ENCODE measurements at regions not wholly inside any gene's neighbourhood (a gene's known extent, or its start where the extent isn't known, plus 50 kb on each side); places are given as distances from the start of the nearest gene placed in this dataset.
"Not testable (repeated sequence)": the region's sequence is repeated elsewhere in the genome, so short reads cannot be mapped to it uniquely, and the experiment has no call there.

DNA sequence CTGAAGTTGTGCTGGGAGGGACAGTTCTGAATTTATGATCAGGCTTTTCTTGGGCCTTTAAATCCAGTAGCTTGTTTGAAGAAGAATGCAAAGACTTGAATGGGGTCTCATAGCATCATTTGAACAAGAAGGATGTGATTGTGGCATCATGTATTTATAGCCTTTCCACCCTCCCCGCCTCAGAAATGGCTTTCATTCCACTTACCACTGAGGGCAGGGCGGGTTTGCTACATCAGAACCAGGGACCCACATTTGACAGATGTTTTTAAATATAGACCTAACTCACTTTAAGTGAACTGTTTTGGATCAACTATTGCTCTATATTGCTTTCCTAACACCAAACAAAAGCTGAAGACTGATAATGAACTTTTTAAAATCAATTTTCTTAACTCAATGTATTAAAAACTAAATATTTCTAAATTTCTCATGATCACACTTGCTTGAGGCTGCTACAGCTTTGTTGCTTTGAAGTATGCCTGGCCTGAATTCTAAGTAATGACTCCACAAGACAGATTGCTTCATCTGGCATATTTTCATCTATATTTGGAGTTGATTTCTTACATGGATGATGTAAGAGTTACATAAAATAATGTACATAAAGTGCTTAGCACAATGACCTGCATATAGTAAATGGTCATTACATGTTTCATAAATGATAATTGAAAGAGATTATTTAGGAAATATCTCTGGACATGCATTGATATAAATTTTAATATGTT is 1552.9 kb upstream of the SLC39A10 start:
- DNase-seq = no peak

DNA sequence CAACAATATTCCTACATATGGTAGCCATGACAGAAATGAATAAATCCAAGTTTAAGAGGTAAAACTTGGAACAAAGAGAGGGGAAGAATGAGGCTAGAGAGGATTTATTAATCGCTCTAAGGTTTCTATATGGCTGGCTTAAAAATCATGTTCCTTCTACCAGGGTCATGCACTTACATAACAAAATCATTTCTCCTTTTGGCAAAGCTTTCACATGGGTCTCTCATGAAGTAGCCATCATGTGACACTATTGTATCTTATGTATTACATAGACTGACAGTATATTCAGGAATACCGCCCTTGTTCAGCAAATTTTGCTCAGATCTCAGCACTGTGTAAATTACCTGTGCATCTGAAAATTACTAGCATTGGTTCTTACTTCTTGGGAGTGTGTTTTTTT is 1554.5 kb upstream of the SLC39A10 start:
- DNase-seq = no peak

DNA sequence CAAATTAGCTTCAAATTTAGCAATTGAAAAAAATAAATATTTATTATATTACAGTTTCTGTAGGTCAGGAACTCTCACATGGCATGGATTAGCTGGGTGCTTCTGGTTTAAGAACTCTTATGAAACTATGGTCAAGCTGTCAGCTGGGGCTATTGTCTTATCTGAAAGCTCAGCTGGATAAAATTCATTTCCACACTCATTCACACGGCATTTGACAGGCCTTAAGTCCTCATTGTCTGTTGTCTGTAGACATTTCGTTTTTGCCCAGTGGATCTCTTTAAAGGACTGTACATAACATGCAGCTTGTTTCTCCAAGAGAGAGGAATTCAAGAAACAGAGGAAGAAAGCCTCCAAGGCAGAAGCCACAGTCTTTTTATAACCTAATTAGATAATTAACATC is 1556.8 kb upstream of the SLC39A10 start:
- no peak for DNase-seq

DNA sequence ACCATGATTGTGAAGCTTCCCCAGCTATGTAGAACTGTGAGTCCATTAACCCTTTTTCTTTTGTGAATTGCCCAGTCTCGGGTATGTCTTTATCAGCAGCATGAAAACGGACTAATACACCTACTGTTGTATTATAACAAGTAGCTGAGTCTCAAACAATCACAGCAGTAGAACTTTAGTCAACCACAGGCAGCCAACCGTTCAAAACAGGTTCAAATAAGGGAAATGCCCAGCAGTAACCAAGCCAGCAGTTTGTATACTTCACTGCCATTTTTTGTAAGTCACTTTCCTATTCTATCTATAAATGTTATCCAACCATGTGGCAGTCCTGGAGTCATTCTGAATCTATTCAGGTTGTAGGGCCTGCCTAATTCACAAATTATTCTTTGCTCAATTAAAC is 1560.6 kb upstream of the SLC39A10 start:
- DNase-seq = no peak

DNA sequence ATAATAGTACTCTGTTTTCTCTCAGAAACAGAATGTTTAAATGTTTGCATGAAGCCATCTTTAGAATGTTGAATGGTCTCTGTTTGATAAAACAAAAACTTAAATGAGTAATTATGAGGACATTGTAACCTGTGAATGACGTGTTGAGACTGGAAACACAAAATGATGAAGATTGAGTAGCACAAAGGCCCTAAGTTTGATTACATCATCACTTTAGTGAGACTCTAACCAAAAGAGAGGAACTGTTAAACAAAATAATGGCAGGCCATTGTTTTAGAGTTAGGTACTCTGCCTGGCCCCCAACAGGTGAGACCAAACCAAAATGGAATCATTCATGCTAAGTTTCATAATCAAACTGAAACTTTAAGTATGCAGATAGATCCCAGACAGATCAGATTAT is 1561.7 kb upstream of the SLC39A10 start:
- no peak for DNase-seq

DNA sequence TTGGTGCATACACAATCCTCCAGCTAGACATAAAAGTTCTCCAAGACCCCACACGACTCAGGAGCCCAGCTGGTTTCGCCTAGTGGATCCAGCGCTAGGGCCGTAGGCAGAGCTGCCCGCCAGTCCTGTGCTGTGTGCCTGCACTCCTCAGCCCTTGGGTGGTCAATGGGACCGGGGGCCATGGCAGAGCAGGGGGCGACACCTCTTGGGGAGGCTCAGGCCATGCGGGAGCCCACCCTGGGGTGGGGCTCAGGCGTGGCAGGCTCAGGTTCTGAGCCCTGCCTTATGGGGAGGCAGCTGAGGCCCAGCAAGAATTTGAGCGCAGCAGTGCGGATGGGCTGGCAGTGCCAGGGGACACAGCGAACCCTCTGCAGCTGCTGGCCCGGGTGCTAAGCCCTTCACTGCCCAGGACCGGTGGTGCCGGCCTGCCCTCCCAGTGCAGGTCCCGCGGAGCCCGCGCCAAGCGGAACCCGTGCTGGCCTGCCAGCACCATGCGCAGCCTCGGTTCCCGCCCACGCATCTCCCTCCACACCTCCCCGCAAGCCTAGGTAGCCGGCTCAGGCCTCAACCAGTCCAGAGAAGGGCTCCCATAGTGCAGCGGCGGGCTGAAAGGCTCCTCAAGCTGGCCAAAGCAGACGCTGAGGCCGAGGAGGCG is 1566.6 kb upstream of the SLC39A10 start:
- no peak for DNase-seq

DNA sequence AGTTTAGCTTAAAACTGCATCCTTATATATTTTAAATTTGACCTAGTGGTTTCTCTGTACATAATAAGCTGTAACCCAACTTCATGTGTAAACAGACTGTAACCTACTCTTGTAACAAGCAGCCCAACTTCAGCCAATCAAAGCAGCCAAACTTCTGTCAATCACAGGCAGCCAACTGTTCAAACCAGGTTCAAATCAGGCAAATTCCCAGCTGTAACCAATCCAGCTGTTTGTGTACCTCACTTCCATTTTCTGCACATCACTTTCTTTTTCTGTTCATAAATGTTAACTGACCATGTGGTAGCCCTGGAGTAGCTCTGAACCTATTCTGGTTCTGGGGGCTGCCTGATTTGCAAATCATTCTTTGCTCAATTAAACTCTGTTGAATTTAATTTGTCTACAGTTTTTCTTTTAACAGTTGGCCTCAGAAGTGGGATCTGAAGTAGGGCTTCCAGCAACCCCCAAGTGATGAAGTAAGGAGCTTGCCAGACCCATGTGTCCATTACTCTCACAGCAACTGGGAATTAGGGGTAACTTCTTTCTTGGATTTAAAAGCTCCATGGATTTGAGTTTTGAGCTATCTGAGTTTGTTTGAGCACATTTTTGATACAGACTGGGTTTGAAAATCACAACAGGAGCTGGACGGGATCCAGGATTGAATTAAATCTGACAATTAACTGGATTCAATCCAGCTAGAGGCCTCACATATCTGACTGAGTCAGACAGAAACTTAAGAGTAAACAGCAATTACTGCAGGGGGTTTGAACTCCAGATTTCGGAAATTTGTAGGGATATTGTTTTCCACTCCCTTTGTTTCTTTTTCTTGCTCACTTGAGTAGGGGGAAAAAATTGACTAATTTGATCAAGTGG is 1569.7 kb upstream of the SLC39A10 start:
- DNase-seq = peak in 2 of 3 donors; percentile 16 to 57

DNA sequence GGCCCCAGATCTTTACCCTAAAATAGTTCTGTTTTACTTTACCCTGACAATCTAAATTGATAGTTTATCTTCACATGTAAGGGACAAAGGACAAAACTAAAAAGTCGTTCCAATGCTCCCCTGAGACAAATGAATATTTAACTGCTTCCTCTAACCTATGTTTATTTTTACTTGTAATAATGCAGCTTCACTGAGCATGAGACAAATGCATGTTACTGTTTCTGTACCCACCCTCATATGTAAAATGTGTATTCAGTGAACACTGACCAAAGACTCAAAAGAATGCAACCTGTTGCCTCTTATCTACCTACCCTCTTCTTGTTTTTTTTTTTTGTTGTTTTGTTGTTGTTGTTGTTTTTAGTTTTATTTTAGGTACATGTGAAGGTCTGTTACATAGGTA is 1570.9 kb upstream of the SLC39A10 start:
- no peak for DNase-seq

DNA sequence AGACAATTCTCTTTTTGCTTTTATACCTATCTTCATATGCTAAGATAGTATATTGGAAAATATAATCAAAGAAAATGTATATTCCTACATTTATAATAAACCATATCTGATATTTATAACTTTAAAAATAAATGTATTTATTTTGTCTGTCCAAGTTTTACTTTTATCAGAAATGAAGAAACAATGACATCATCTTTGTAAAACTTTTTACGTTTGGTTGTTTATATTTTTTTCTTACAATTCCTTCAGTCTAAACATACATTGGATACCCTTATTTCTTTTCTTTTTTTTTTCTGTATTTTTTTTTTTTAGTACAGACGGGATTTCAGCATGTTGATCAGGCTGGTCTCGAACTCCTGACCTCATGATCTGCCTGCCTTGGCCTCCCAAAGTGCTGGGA is 1577.0 kb upstream of the SLC39A10 start:
- DNase-seq = no peak

DNA sequence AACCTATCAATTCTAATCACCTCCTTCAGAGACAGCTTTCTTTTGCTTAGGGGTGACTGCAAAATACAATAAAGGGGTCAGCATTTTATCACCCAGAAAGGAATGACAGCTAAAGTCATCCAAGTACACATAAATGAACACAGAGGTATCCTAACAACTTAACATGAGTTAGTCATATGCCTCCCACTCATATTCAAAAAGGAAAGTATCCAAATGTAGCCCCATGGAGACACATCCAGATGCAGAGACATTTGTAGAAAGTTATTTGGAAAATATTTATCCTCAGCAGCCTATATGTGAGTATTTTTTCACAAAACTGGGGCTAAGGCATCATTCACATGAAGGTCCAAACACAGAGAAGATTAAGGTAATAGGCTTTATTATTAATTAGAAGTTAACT is 1579.7 kb upstream of the SLC39A10 start:
- DNase-seq = peak in 1 of 3 donors; percentile 47

DNA sequence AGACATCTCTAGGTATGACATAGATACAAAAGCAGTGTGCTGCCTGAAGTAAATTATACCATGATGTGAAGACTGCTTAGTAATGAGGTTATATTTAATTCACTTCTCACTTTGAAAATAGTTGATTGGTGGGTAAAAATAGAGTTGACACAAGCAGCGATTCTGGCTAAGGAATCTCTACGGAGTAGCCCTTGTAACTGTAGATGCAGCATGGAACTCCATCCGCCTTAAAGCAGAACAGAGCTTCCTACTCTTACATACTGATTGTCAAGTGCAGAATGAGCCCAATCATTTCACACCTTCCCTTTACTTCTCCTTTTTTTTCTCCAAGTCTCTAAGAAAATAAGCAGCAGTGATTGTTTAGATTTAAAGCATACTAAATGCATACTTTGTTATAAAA is 1594.6 kb upstream of the SLC39A10 start:
- peak in 1 of 3 donors; percentile 9 for DNase-seq

DNA sequence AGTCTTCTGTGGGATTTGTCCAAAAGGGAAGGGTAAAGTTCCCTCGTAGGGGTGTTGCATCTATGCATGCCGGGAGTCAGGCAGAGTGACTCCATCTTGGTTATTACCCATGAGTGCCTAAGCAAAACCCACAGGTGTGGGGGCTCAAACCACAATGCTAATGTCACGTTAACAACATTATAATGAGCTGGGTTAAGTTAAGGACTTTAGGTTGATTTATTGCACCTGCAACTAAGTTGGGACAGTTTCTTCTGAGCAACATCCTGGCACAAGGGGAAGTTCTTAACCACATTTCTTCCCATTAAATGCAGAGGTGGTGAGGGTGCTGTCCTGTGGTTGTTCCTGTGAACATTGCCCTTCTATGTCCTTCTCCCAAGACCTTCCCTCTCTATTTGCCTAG is 1596.8 kb upstream of the SLC39A10 start:
- DNase-seq = no peak

DNA sequence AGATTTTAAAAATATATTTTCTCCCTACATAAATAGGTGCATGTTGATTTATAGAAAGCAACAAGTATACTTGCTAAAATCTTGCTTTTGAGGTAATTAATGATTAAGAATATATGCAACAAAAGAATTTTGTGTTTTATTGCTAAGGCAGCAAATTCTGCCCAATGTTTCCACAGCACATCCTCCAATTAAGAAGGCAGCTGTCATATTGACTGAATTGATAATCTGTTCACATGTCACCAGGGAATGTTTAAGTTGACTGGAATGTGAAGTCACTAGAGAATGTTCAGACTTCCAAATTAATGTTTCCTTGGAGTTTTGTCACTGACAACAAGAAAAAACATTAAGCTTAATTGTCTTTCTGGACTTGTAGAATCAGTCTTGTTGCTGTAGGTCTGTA is 1602.7 kb upstream of the SLC39A10 start:
- no peak for DNase-seq

DNA sequence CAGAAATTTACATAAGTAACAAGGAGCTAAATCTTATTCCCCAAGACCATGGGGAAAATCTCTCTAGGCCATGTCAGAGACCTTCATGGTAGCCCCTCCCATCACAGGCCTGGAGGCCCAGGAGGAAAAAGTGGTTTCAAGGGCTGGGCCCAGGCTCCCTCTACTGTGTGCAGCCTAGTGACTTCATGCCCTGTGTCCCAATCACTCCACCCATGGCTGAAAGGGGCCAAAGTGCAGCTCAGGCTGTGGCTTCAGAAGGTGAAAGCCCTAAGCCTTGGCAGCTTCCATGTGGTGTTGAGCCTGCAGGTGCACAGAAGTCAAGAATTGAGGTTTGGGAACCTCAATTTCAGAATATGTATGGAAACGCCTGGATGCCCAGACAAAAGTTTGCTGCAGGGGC is 1612.7 kb upstream of the SLC39A10 start:
- DNase-seq = no peak

DNA sequence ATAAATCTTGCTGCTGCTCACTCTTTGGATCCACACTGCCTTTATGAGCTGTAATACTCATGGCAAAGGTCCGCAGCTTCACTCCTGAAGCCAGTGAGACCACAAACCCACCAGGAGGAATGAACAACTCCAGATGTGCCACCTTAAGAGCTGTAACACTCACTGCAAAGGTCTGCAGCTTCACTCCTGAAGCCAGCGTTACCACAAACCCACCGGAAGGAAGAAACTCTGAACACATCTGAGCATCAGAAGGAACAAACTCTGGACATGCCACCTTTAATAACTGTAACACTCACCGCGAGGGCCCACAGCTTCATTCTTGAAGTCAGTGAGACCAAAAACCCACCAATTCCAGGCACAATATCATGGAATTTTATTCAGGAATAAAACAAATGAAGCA is 1635.9 kb upstream of the SLC39A10 start:
- not testable (repeated sequence) for DNase-seq

DNA sequence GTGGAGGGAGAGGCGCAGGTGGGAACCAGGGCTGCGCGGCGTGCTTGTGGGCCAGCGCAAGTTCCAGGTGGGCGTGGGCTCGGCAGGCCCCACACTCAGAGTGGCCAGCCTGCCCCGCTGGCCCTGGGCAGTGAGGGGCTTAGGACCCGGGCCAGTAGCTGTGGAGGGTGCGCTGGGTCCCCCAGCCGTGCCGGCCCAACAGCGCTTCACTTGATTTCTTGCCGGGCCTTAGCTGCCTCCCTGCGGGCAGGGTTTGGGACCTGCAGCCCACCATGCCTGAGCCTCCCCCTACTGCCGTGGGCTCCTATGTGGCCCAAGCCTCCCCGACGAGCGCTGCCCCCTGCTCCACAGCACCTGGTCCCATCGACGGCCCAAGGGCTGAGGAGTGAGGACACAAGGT is 1636.9 kb upstream of the SLC39A10 start:
- DNase-seq = no peak

DNA sequence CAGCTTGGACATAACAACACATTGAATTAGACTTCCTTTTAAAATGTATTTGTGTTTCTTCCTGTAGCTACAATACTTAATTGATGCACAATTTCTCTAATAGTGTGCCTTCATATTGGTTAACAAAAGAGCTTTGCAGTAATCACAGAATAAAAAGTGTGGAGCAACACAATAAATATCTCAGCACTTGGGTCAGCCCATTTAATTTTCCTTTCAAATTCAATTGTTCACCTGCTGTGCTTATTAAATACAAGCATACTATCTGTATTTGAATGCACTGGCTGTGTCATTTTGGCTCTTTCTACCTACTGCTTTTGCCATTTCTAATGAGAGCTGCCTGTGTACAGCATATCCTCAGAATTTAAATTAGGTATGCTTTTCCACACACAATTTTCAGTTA is 1641.3 kb upstream of the SLC39A10 start:
- DNase-seq = no peak

DNA sequence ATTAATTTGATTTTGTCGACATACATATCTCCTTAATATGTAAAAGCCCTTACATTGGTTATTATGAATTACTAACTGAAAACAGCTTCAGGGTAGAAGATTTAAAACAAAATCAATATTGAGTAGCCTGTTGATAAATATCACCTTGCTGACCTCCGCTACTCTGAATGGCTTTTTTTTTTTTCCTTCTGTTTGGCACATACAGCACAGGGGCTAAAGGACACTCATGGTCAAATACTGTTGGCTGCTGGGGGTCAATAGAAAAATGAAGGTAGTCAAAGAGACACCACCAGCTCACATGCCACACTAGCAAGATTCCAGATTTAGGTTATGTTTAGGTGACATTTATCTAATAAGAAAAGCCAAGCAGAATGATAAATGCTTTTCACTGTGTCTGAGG is 1642.4 kb upstream of the SLC39A10 start:
- DNase-seq = no peak

DNA sequence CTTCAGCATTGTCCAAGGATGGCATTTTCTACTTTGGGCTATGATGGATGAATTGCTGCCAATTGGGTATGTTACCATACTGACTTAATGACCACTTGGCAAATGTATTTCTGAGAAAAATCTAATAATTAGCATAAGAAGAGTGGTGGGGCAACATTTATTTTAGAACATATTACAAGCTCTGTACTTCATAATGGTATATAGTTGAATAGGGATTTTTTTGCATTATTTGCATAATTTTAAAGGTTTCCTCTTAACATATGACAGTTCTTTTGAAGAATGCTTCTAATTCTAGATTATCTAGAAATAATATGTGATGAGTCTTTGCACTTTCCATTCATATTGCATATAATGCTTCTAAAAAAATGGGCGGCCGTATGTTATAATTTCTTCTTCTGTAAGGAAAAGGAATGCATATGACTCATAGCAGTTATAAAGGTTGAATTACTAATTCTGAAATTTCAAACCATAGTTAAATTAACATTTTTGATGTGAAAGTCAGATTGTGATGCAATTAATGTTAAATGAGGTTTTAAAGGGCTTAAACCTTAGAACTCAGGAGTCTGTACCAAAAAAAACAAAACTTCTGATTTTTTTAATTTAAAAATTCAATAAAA is 1652.3 kb upstream of the SLC39A10 start:
- DNase-seq = peak in 1 of 3 donors; percentile 6

DNA sequence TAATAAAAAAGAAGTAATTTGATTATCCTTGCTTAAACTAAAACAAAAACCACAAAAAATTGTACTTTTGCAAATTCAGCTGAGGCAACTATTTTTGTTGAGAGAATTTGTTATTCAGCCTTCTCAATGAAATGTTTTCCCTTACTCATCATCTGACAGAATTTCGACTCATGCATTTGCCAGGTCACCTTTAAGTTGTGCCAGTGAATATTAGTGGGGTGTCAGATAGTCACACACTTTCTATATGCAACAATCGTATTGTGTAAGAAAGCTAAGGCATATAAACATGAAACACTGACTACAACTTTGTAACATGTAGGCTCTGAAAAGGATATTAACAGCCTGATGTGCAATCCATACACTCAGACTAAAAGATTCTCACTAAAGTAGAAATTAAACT is 1653.1 kb upstream of the SLC39A10 start:
- no peak for DNase-seq

DNA sequence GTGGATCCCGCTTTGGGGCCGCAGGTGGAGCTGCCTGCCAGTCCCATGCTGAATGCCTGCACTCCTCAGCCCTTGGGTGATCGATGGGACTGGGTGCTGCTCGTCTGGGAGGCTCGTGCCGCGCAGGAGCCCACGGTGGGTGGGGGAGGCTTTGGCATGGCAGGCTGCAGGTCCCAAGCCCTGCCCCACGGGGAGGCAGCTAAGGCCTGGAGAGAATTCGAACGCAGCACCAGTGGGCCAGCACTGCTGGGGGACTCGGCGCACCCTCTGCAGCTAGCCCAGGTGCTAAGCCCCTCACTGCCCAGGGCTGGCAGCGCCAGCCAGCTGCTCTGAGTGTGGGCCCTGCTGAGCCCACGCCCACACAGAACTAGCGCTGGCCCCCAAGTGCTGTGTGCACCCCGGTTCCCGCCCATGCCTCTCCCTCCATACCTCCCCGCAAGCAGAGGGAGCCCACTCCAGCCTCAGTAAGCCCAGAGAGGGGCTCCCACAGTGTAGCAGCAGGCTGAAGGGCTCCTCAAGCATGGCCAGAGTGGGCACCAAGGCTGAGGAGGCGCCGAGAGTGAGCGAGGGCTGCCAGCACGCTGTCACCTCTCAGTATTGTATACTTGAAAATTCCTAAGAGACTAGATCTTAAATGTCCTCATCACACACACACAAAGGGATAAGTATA is 1654.2 kb upstream of the SLC39A10 start:
- DNase-seq = no peak

DNA sequence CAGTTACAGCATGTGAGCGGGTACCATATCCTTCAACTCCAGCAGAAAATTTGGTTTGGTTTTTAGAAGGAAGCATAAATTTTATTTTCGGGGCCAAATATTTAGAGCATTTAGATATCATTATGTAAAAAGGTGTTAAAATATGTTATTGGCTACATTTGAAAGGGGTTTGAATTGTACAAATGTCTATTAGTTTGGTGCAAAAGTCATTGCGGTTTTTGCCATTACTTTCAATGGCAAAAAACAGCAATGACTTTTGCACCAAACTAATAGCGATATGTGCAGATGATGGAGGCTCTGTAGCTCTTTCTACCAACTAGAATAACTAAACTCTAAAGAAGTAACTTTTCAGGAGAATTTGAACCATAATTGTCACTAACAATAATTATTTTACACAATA is 1666.2 kb upstream of the SLC39A10 start:
- DNase-seq = no peak
